ENCODE measurements at regions not wholly inside any gene's neighbourhood (a gene's known extent, or its start where the extent isn't known, plus 50 kb on each side); places are given as distances from the start of the nearest gene placed in this dataset.

DNA sequence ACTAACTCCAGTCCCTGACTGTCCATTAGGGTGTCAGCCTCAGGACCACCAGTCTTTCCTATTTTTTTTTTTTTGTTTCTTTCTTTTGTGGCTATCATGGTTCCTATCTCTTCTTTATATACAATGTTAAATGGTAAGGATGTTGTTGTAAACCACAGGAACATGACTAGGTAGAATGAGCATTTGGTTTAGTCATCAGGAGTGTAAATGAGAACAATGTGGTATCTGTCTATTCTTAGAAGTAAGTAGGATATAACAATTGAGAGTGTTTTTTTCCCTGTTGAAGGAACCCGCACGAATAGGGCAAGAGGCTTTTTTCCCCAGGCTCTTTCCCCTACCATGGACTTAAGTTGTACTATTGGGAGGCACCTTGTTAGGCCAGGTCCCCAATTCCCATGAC, 880.3 kb upstream of the GBE1 start:
- H3K9me3 ChIP-seq (ENCODE audit: control insufficient read depth, insufficient read depth, low read length), result peaks cover 13% of the 10 kb centered on the region; the same call in 1 of the 2 replicates
- H3K36me3 ChIP-seq (ENCODE audit: control insufficient read depth, low read length), result no peaks in the 10 kb centered on the region
- H3F3A ChIP-seq (ENCODE audit: control insufficient read depth, insufficient read depth), result no peaks in the 10 kb centered on the region
- no peaks in the 10 kb centered on the region for H4K20me1 ChIP-seq (ENCODE audit: control insufficient read depth, insufficient read depth, low read depth, low read length)
- no peaks in the 10 kb centered on the region for H3K9me2 ChIP-seq (replicated peaks; ENCODE audit: control insufficient read depth, low read length)
- H3K4me2 ChIP-seq (ENCODE audit: low read length), result no peak overlapping the region
- H3K79me2 ChIP-seq (ENCODE audit: control insufficient read depth, low read length), result no peaks in the 10 kb centered on the region
- H3K27me3 ChIP-seq (ENCODE audit: control insufficient read depth, low read length), result no peaks in the 10 kb centered on the region
- no peak overlapping the region for H3K27ac ChIP-seq (ENCODE audit: low read depth, low read length)
- H3K4me3 ChIP-seq (ENCODE audit: low read length), result no peak overlapping the region
- TF ChIP-seq, protein P1, sequence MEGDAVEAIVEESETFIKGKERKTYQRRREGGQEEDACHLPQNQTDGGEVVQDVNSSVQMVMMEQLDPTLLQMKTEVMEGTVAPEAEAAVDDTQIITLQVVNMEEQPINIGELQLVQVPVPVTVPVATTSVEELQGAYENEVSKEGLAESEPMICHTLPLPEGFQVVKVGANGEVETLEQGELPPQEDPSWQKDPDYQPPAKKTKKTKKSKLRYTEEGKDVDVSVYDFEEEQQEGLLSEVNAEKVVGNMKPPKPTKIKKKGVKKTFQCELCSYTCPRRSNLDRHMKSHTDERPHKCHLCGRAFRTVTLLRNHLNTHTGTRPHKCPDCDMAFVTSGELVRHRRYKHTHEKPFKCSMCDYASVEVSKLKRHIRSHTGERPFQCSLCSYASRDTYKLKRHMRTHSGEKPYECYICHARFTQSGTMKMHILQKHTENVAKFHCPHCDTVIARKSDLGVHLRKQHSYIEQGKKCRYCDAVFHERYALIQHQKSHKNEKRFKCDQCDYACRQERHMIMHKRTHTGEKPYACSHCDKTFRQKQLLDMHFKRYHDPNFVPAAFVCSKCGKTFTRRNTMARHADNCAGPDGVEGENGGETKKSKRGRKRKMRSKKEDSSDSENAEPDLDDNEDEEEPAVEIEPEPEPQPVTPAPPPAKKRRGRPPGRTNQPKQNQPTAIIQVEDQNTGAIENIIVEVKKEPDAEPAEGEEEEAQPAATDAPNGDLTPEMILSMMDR (IDR thresholded peaks at IDR 0.05; ENCODE audit: low read depth, low read length, poor library complexity, severe bottlenecking), result no peak
- TF ChIP-seq EZH2phosphoT487 (IDR thresholded peaks at IDR 0.05; ENCODE audit: borderline replicate concordance, low read length), result no peak
- no peaks in the 10 kb centered on the region for H3K4me1 ChIP-seq (ENCODE audit: control insufficient read depth, low read length)

GRCh38 chr3:82640254-82640653, 878.8 kb upstream of the GBE1 start:
- Histone ChIP-seq H3K9me2 (replicated peaks; ENCODE audit: control insufficient read depth, low read length) (no peaks in the 10 kb centered on the region), H3K4me1 (ENCODE audit: control insufficient read depth, low read length) (no peaks in the 10 kb centered on the region), H3K79me2 (ENCODE audit: control insufficient read depth, low read length) (no peaks in the 10 kb centered on the region), H3K4me2 (ENCODE audit: low read length) (no peak overlapping the region), H3K27ac (ENCODE audit: low read depth, low read length) (no peak overlapping the region), H4K20me1 (ENCODE audit: control insufficient read depth, insufficient read depth, low read depth, low read length) (no peaks in the 10 kb centered on the region), H3K27me3 (ENCODE audit: control insufficient read depth, low read length) (no peaks in the 10 kb centered on the region), H3K4me3 (ENCODE audit: low read length) (no peak overlapping the region), H3F3A (ENCODE audit: control insufficient read depth, insufficient read depth) (no peaks in the 10 kb centered on the region), H3K36me3 (ENCODE audit: control insufficient read depth, low read length) (no peaks in the 10 kb centered on the region), H3K9me3 (ENCODE audit: control insufficient read depth, insufficient read depth, low read length) (peaks cover 13% of the 10 kb centered on the region; the same call in 1 of the 2 replicates)
- no peak for TF ChIP-seq EZH2phosphoT487 (IDR thresholded peaks at IDR 0.05; ENCODE audit: borderline replicate concordance, low read length)
- TF ChIP-seq, protein P1 (IDR thresholded peaks at IDR 0.05; ENCODE audit: low read depth, low read length, poor library complexity, severe bottlenecking), result no peak

GRCh38 chr3:82637574-82637973, 876.1 kb upstream of the GBE1 start:
- no peaks in the 10 kb centered on the region for H3K36me3 ChIP-seq (ENCODE audit: control insufficient read depth, low read length)
- H3K4me2 ChIP-seq (ENCODE audit: low read length), result no peak overlapping the region
- H3K9me2 ChIP-seq (replicated peaks; ENCODE audit: control insufficient read depth, low read length), result no peaks in the 10 kb centered on the region
- peaks cover 13% of the 10 kb centered on the region; the same call in 1 of the 2 replicates for H3K9me3 ChIP-seq (ENCODE audit: control insufficient read depth, insufficient read depth, low read length)
- H3K4me1 ChIP-seq (ENCODE audit: control insufficient read depth, low read length), result no peaks in the 10 kb centered on the region
- no peaks in the 10 kb centered on the region for H3K79me2 ChIP-seq (ENCODE audit: control insufficient read depth, low read length)
- TF ChIP-seq, protein P1 (IDR thresholded peaks at IDR 0.05; ENCODE audit: low read depth, low read length, poor library complexity, severe bottlenecking), result no peak
- TF ChIP-seq EZH2phosphoT487 (IDR thresholded peaks at IDR 0.05; ENCODE audit: borderline replicate concordance, low read length), result no peak
- no peak overlapping the region for H3K27ac ChIP-seq (ENCODE audit: low read depth, low read length)
- no peaks in the 10 kb centered on the region for H3F3A ChIP-seq (ENCODE audit: control insufficient read depth, insufficient read depth)
- H4K20me1 ChIP-seq (ENCODE audit: control insufficient read depth, insufficient read depth, low read depth, low read length), result no peaks in the 10 kb centered on the region
- H3K4me3 ChIP-seq (ENCODE audit: low read length), result no peak overlapping the region
- H3K27me3 ChIP-seq (ENCODE audit: control insufficient read depth, low read length), result no peaks in the 10 kb centered on the region
